Activated T-cell treated with anti-CD3 and anti-CD28 coated beads for 24 hours (primary cell): ENCODE measurements at regions not wholly inside any gene's neighbourhood (a gene's known extent, or its start where the extent isn't known, plus 50 kb on each side); places are given as distances from the start of the nearest gene placed in this dataset.

Experiments
- DNase-seq: peaks from one replicate; pipeline ENCODE4 v3.0.0-alpha.2; 2020; ENCODE audit warnings: low read depth

DNA sequence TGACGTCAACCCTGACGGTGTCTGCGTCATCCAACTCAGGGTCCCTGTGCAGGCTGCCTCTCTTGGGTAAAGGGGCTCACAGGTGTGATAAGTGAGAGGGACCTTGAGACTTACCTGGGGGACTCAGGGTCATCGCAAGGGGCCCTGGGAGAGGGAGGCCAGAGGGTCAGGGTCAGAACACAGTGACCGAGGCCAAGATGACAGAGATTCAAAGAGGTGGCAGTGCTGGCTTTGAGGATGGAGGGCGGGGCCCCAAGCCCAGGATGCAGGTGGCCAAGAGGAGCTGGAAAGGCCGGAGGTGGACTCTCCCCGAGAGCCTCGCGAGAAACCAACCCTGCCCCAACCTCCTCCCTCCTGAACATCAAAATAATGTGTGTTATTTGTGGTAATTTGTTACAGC lies 165.2 kb upstream of the PPP2R2D start:
- no peak for DNase-seq

- no peak for DNase-seq
Observed at GRCh38 chr10:131736321-131736980, 164.4 kb upstream of the PPP2R2D start.

DNA sequence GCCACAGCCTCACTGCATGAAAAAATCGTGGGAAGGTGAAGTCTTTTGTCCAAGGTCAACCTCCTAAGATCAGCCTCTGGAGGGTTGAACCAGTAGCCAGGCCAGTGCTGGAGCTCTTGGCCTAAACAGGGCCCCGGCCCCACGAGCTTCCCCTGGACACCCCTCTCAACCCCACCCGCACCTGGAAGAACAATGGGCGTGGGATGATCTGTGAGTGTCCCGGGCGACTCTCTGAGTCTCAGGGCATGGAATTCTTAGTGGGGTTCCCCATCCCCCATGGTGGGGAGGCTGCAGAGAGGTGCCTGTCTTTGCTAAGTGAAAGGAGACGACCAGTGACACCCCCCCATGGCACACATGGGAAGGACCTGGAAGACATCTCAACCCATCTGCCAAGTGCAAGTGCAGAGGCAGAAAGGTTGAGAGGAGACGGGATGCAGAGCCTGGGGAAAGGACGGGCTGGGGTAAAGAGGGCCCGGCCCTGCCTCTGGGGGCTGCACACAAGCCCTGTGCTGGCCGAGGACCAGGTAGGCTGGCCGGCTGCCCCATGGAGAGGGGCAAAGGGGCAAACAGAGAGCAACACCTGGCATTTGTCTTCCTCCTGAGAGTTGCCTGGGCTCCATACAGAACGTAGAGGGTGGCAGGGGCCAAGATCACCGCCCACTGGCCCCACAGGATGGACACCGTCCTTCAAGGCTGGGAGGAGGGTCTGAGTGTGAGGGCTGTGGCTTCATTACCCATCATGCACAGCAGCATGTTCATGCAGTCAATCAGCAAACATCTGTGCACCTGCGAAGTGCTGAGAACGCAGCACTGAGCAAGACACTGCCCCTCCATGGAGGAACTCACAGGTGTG lies 163.0 kb upstream of the PPP2R2D start:
- no peak for DNase-seq

DNA sequence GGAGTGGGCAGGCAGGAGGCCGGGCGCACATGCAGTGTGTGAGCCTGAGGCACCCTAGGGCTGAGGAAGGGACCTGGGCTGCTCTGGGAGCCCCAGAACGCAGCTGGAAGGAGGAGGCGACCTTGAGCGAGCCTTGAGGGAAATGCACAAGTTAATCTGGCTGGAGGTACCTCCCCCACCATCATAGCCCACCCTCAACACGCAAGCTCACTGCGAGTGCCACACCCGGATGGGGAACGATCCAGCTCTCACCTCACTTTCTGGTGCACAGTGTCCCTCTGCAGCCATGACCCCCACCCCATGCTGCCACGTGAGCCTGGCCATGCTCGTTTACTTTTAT lies 162.4 kb upstream of the PPP2R2D start:
- DNase-seq, result no peak

GRCh38 chr10:131739206-131739605 lies 161.6 kb upstream of the PPP2R2D start:
- DNase-seq, result no peak

- DNase-seq, result no peak
Observed at GRCh38 chr10:131742500-131742951, 158.3 kb upstream of the PPP2R2D start.

DNA sequence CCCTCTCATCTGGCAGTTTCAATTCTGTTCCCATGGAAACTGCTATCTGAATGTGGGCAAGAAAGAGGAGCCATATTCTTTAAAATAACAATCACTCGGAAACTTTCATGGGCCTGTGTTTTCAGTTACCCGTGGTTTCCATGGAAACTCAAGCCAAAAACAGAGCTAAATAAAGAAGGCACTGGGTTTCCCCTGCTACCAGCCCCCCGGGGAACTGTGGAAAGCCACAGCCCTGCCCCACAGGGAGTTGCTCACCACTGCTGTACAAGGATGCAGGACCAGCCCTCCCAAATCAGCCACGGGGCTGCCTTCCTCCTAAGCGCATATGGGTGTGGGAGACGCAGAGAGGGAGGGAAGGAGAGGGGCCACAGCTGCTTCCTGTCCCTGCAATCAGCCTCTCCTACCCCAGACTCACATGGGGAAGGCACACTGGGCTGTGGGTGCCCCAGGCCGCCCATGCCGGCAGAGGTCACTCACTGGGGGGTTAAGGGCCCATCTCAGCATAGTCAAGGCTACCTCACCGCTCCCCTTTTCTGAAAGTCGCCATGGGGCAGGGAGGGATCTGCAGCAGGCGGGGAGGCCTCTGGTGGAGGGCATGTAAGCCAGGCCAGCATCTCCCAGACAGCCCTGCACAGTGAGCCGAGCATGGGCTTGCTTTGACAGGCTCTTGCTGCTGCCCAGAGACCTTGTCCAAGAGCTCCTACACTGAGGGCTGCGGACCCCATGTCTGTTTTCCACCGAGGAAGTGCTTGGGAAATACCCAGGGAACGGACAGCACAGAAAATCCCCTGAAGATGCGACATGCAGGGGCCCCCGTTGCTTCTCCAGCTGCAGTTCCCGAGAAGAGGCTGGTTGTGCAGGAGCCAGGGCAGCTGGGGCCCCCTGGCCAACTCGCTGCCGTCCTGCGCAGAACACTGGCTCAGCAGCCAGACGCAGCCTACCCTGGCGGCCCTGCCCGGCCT lies 157.3 kb upstream of the PPP2R2D start:
- DNase-seq, result no peak

DNA sequence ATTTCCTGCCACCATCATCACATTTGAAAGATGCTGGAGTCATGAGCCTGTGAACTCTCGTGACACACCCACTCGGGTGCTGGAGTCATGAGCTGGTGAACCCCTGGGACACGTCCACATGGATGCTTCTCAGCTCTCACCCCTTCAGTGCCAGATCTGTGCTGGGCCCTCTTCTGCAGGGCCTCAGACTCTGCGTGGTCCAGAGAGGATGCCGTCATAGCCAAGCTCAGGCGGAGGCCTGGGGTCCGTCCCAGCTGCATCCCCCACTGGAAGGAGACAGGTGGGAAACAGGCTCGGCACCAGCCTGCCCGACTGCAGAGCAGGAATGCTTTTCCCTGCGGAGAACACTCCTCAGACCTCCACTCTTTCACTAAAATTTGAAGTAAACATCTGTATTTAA lies 156.5 kb upstream of the PPP2R2D start:
- no peak for DNase-seq

- DNase-seq, result no peak
Observed at GRCh38 chr10:131745591-131745990, 155.2 kb upstream of the PPP2R2D start.

DNA sequence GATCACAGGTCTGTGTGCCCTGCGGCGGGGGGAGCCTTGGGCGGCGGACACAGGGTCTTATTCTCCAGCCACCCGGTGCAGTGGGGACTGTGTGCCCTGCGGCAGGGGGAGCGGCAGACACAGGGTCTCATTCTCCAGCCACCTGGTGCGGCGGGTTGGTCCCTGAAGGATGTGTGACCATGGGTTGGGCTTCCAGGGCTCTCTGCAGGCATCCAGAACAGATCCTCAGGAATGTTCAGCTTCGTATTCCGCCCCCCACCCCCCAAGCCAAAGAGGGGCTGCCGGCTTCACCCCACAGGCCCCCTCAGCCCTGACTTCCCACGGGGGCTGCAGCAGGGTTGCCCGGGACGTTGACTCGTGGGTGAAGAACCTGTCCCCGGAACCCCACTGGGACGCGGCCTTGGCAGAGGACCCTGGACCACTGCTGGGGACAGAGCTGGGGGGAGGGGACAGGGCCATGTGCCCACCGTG lies 154.5 kb upstream of the PPP2R2D start:
- DNase-seq, result no peak

DNA sequence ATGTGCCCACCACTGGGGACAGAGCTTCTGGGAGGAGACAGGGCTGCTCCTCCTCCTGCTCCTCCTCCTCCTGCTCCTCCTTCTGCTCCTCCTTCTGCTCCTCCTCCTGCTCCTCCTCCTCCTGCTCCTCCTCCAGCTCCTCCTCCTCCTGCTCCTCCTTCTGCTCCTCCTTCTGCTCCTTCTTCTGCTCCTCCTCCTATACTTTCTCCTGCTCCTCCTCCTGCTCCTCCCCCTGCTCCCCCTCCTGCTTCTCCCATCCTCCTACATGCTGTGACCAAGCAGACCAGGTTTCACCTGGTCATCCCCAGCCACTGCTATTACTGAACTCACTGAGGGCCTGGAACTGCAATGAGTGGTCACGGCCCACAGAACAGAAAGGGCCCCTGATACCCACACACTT lies 154.0 kb upstream of the PPP2R2D start:
- DNase-seq, result no peak

DNA sequence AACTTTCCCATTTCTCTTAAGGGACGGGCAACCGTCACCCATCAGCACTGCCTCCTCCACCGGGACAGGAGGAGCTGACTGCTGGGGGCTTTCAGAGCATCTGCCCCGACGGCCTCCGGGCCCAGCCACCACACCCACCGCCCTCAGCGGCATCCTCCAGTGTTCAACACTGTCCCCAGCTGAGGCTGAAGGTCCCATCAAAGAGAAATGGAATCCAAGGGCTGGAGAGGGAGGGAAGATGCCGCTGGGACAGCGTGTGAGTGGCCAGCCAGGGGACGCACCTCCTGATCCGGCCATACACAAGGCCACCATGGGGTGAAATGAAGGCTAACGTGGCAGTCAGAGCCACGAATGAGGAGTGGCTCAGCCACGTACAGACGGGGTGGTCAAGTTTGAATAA lies 153.6 kb upstream of the PPP2R2D start:
- no peak for DNase-seq

DNA sequence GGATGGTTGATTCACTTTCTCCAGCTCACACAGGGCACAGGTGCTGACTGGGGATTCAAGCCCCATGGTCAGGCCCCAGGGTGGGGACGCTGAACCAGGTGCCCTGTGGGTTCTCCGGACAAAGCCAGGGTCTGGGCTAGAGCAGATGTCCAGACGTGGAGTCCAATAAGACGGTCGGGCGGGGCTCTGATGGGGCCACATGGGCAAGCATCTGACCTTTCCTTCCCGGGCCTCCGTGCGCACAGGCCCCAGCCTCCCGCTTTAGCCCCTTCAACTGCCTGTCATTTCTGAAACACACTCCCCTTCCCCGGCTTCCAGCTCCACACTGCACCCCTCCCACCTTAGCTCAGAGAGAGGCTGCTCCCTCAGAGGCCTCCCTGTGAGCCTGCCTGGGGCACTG lies 153.0 kb upstream of the PPP2R2D start:
- no peak for DNase-seq

GRCh38 chr10:131748191-131748590 lies 152.6 kb upstream of the PPP2R2D start:
- DNase-seq, result no peak

GRCh38 chr10:131748831-131749766 lies 151.7 kb upstream of the PPP2R2D start:
- DNase-seq, result no peak

GRCh38 chr10:131749767-131750142 lies 151.1 kb upstream of the PPP2R2D start:
- no peak for DNase-seq

GRCh38 chr10:131750171-131750895 lies 150.5 kb upstream of the PPP2R2D start:
- DNase-seq, result no peak

DNA sequence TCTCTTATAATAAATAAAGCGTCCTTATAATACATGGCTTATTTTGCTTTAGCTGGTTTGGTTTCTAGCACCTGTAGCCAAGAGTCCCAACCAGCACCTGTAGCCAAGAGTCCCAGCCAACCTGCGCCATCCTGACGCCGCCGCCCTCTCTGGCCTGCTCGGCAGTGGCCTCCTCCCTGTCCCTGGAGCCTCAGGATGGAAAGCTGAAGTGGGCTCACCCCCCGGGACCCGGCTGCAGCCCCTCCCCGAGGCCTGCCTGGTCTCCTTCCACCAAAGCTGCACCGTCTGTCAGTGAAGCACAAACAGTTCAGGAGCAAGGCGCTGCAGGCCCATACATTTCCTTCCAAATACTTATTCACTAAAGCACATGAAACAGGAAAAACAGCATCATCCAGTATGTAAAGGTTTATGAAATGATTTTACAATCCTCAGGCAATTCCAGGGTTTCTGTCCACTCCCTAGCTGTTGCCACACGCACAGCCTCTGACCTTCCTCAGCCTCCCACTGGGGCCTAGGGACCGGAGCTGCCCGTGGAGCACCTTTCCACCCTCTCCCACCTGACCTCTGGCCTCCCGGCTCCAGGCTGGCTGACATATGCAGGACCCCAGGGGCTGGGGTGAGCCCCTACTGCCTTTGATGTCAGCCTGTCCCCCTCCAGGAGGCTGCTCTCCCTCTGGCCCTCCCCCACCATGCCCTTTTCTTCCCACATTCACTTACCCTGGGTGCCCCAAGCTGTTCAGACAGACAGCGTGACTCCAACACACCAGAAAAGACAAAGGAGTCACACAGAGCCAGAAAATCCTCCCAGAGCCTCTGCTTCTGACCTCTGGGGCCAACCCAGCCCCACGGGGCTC lies 149.6 kb upstream of the PPP2R2D start:
- no peak for DNase-seq
